T1000 (cell line): ENCODE measurements at regions not wholly inside any gene's neighbourhood (a gene's known extent, or its start where the extent isn't known, plus 50 kb on each side); places are given as distances from the start of the nearest gene placed in this dataset.
"Not testable (repeated sequence)": the region's sequence is repeated elsewhere in the genome, so short reads cannot be mapped to it uniquely, and the experiment has no call there.

Experiments
- DNase-seq: peaks from one replicate; lab custom pipeline; 2025; ENCODE audit warnings: mixed read lengths; lab: John Stamatoyannopoulos, UW

GRCh38 chr4:97103252-97103651 lies 1040.0 kb downstream of the STPG2 start:
- DNase-seq = no peak

- no peak for DNase-seq
Observed at GRCh38 chr4:97104006-97104405, 1039.3 kb downstream of the STPG2 start.

GRCh38 chr4:97104666-97105065 lies 1038.6 kb downstream of the STPG2 start:
- no peak for DNase-seq

- no peak for DNase-seq
Observed at GRCh38 chr4:97105347-97106099, 1037.8 kb downstream of the STPG2 start.

GRCh38 chr4:97106161-97106560 lies 1037.1 kb downstream of the STPG2 start:
- no peak for DNase-seq

GRCh38 chr4:97110506-97110905 lies 1032.8 kb downstream of the STPG2 start:
- DNase-seq = no peak

GRCh38 chr4:97116511-97116910 lies 1026.8 kb downstream of the STPG2 start:
- no peak for DNase-seq

- no peak for DNase-seq
Observed at GRCh38 chr4:97121493-97121892, 1021.8 kb downstream of the STPG2 start.

GRCh38 chr4:97123573-97123972 lies 1019.7 kb downstream of the STPG2 start:
- DNase-seq = no peak

- no peak for DNase-seq
Observed at GRCh38 chr4:97132435-97132834, 1010.8 kb downstream of the STPG2 start.

GRCh38 chr4:97134456-97134855 lies 1008.8 kb downstream of the STPG2 start:
- no peak for DNase-seq

- no peak for DNase-seq
Observed at GRCh38 chr4:97139791-97140190, 1003.5 kb downstream of the STPG2 start.

- no peak for DNase-seq
Observed at GRCh38 chr4:97140545-97140944, 1002.7 kb downstream of the STPG2 start.

- DNase-seq = not testable (repeated sequence)
Observed at GRCh38 chr4:97141332-97141731, 1001.9 kb downstream of the STPG2 start.

GRCh38 chr4:97142410-97142809 lies 1000.9 kb downstream of the STPG2 start:
- no peak for DNase-seq

GRCh38 chr4:97142893-97143292 lies 1000.4 kb downstream of the STPG2 start:
- no peak for DNase-seq

GRCh38 chr4:97144199-97144598 lies 999.1 kb downstream of the STPG2 start:
- DNase-seq = no peak

GRCh38 chr4:97150966-97151365 lies 992.3 kb downstream of the STPG2 start:
- no peak for DNase-seq

GRCh38 chr4:97152149-97152548 lies 991.1 kb downstream of the STPG2 start:
- no peak for DNase-seq

- no peak for DNase-seq
Observed at GRCh38 chr4:97153042-97153441, 990.2 kb downstream of the STPG2 start.

GRCh38 chr4:97159625-97160024 lies 983.7 kb downstream of the STPG2 start:
- no peak for DNase-seq

- no peak for DNase-seq
Observed at GRCh38 chr4:97185233-97185632, 958.0 kb downstream of the STPG2 start.

GRCh38 chr4:97197106-97197505 lies 946.2 kb downstream of the STPG2 start:
- DNase-seq = no peak

- no peak for DNase-seq
Observed at GRCh38 chr4:97208749-97209148, 934.5 kb downstream of the STPG2 start.
